NCI-H128 (cell line): ENCODE measurements at regions not wholly inside any gene's neighbourhood (a gene's known extent, or its start where the extent isn't known, plus 50 kb on each side); places are given as distances from the start of the nearest gene placed in this dataset.
A peak's percentile ranks its signal among the peaks of the same experiment; 100 is the strongest.
"Not testable (repeated sequence)": the region's sequence is repeated elsewhere in the genome, so short reads cannot be mapped to it uniquely, and the experiment has no call there.

Experiments used
- DNase-seq: peaks from one replicate; lab custom pipeline; 2025; ENCODE audit not compliant: unreplicated experiment; lab: John Stamatoyannopoulos, UW

DNA sequence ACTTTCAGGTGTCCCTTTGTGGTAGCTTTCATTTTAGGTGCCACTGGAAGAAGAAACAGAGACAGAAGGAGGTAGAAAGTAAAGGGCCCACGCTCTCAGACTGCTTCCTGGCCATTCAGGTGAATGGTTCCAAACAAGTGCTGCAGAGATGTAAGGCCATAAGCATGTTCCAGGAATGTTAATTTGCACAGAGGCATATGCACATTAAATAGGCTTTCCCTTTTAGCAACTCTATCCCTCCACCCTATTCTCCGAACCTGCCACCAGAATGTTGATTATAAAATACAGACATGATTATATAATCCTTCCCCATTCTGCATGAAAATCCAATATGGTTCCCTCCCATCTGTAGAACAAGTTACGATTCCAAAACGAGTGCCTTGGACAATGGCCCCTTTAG is 297.2 kb downstream of the C6orf118 start:
- no peak for DNase-seq

DNA sequence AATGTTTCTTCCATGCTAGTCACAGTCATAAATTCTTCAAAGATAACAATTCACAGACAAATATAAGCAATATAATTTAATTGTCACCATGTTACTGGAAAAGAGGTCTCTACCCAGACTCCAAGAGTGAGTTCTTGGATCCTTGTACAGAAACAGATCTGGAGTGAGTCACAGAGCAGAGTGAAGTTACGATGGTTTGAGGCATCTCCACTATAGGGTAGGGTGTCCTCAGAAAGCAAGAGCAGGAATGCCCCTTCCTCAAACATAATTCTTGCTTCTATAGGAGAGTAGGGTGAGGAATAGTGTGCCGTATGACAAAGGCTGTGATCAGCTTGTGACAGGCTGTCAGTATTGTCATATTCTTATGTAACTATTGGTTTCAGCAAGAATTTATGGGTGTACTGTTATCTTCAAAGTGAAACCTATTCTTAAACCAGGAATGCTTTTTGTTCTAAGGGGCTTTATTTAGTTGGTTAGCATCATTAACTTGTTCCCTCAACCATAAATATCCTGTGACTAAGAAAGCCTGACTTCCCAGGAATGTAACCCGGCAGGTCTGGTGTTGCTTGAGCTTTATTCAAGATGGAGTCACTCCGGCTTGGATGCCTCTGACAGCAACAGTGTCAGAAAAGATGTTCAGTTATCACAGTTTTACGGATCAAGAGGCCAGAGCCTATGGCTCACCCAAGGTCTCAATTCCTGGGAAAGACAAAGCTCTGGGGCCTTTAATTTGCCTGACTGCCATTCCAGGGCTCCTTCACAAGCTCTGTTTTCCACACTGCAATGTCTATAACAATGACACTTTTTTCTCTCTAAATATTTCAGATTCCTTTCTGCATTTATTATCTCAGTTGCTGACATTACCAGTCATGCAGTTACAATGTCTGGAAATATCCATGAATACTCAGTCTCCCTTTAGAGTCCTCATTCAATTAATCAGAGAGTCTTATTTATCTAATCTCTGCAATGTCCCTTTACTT is 298.6 kb downstream of the C6orf118 start:
- no peak for DNase-seq

- DNase-seq, result no peak
Observed at GRCh38 chr6:165008971-165009370, 300.4 kb downstream of the C6orf118 start.

DNA sequence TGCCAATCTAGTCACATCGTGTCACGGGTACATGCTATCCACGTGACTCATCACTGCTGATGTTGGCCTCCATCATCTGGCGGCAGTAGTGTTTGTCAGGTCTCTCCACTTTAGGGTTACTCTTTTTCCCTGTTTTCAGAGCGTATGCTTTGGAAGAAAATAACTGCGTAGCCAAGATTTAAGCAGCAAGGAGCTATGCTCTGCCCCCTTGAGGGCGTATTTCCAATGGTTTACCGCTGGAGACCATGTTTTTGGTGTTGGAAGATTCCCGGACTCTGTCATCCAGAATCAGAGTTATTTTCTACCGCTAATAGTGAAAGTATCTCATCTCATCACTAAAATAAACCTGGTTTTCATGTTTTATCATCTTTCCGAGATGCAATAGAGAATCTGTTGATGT is 306.5 kb downstream of the C6orf118 start:
- DNase-seq, result no peak

DNA sequence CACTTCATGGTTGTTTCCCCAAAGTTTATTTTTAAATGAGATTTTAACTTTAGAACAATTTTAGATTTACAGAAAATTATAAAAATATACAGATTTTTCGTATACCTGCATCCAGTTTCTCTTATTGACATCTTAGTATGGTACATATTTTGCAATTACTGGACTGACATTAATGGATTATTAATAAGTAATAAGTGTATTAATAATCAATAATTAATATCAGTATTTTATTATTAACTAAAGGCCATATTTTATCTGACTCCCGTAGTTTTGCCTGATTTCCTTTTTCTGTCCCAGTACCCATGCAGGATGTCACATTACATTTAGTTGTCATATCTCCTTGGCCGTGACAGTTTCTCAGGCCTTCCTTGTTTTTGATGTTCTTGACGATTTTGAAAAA is 307.0 kb downstream of the C6orf118 start:
- no peak for DNase-seq

GRCh38 chr6:165001502-165002157 is 307.8 kb downstream of the C6orf118 start:
- DNase-seq, result no peak

DNA sequence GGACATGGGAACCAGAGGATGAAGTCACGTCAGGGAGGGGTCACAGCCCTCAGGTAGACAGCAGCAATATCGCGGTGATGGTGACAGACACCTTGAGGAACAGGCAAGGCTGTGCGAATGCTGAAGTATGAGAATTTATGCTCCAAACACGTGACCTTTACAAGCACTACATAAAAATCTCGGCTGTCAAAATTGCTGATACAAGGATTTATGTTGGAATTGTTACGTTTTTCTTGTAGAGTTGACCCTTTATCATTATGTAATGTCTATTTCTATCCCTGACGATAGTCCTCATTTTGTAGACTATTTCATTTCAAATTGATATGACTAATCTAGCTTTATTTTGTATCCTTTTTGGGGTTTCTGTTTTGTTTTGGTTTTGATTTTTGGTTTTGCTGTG is 311.1 kb downstream of the C6orf118 start:
- no peak for DNase-seq

DNA sequence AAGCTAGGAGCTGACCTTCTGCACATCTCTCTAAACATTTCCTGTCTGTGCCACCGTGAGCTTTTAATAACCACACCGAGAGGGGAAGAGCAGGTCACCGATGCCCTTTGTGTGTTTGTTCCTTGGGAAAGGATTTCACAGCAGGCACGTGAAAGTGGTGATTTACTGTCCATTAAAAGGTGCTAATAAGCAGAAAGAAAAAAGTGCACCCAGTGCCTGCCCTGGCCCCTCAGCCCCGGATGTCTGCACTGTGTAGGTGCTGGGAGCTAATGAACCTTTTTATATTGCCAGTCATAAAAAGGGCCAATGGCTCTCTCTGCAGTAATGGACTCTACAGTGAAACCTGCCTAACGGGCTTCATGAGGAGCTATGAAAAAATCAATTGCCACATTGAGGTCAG is 312.6 kb downstream of the C6orf118 start:
- no peak for DNase-seq

- no peak for DNase-seq
Observed at GRCh38 chr6:164991573-164991972, 317.8 kb downstream of the C6orf118 start.

DNA sequence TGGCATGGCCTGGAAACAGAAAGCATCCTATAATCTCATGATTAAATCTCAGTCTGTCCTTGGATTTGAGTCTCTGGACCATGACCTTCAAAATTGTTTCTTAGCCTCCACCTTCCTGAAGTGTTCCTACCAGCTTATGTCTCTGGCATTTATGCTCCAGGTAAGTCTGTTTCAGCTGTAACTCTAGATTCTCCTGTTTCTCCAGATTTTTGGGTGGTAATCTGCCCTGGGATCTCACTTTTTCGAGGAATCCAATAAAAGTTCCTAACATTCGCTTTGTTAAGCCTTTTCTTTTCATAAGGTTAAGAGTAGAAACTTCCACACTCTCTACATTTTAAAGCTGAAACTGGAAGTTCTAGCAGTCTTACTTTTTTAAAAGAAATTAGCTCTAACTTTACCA is 318.5 kb downstream of the C6orf118 start:
- no peak for DNase-seq

DNA sequence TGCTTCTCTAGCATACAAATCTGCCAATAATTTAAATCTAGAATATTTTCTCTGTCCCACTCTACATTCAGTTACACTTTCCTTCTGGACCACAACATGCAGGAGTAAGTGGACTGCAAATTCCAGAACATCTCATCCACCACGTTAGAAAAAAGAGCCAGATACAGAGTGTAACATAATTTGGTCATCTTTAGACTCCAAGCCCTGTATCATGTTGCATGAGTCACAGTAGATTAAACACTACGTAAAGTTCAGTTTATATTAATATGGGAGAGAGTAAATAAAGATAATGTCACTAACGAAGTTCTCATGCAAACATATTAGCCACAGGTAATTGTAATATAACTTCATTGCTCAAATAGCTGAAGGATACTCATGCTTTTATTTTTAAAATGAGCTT is 327.0 kb downstream of the C6orf118 start:
- DNase-seq, result no peak

DNA sequence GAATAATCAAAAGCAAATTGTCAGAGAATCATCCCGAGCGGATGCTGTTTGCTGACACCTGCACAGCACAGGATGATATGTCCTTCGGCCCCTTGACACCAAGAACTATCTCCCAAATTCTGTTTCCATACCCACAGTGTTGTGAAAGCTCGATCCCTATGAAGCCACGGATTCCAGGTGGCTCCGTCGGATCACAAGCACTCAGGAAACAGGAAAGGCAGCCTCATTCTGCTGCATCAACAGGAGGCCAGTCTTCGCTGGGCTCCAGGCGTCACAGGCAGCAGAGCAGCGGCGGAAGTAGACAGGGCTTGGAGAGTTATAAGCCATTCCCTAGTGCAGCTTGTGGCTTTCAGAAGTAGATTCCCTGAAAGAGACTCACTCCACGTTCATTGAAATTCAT is 342.3 kb downstream of the C6orf118 start:
- no peak for DNase-seq

GRCh38 chr6:164962805-164963204 is 346.6 kb downstream of the C6orf118 start:
- no peak for DNase-seq

DNA sequence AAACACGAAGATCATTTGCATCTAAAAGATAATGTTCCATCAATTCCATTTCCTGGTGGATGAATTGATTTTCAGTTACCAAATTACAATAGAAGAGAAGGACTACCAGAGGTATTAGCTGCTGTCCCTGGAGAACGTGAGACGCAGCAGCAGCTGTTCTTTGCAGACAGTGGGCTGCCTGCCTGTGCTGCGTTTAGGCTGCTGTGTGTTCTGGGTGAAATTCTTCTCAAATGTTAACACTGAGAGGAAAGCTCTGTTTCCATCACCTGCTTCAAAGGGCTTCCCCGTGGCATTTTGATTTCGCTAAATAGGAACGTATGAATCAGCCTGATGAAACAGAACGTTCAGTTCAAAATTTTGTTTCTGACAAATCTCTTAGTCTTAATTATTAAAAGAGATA is 362.2 kb downstream of the C6orf118 start:
- DNase-seq, result no peak

GRCh38 chr6:164942271-164942670 is 367.1 kb downstream of the C6orf118 start:
- no peak for DNase-seq

DNA sequence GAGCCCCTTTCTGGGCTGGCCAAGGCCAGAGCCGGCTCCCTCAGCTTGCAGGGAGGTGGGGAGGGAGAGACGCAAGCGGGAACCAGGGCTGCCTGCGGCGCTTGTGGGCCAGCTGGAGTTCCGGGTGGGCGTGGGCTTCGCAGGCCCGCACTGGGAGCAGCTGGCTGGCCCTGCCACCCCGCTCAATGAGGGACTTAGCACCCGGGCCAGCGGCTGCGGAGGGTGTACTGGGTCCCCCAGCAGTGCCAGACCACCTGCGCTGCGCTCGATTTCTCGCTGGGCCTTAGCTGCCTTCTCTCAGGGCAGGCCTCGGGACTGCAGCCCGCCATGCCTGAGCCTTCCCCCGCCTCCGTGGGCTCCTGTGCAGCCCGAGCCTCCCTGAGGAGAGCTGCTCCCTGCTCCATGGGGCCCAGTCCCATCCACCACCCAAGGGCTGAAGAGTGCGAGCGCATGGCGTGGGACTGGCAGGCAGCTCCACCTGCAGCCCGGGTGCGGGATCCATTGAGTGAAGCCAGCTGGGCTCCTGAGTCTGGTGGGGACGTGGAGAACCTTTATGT is 376.1 kb downstream of the C6orf118 start:
- not testable (repeated sequence) for DNase-seq

- DNase-seq, result no peak
Observed at GRCh38 chr6:164929408-164929977, 379.9 kb downstream of the C6orf118 start.

DNA sequence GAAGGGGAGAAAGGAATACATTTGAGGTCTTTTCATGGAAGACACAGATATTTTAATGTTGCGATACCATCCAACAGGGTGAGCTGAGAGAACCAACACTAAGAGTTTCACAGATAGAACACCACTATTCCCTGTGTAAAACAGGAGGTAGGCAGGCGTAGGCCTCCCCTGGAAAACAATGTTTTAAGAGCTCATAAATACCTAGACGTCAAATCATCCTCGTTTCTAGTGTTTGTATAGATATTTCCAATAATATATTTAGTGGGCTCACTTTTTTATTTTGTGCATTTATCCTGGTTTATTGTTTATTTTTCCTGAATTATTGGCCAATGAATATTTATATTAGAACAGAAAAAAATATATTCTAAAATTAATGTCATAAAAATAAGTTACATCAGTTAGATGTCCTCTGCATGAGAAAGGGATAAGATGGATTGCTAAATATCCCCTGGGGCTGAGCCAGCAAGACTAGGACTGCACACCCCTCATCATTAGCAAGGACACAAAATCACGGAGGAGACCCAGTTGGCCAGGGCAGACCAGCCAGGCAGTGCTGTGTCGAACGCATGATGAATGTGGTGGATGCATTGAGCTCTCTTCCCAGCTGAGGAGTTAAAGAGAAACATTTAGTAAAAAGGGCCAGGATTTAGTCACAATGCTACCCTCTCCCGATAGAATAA is 380.5 kb downstream of the C6orf118 start:
- DNase-seq, result no peak

- DNase-seq, result no peak
Observed at GRCh38 chr6:164928057-164928727, 381.2 kb downstream of the C6orf118 start.

DNA sequence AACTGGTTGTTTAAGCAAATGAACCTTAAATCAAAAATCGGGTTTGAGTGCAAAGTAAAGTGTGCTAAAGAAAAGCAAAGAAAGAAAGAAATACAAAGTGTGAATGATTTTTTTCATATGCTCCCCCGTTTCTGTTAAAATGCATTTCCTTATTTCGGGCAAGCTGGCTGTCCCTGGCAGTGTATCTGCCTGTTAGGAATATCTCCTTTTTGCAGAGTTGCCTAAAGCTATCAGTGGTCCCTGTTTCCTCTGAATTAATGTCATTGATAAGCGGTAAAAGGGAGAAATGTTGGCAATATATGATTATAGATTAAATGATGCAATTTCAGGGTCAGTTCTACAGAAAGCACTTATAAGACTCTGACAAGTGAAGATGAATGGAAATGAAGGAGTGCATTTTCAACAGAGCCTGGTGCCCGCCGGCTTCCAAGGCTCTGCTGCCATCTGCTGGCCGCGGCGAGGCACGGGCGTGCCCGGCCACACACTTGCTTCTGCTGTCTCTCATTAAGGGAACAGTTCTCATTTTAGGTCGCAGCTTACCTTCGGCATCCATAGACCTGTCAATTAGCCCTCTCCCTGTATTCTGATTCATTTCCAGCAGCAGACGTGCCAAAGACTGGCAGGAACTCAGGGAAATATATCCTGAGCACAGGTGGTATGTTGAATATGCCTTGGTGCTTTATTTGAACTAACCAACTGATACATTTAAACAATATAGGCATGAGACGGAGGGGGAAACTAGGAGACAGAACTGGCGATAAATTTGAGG is 381.9 kb downstream of the C6orf118 start:
- DNase-seq, result peak; percentile 53
